HG03025 (cell line): ENCODE measurements at regions not wholly inside any gene's neighbourhood (a gene's known extent, or its start where the extent isn't known, plus 50 kb on each side); places are given as distances from the start of the nearest gene placed in this dataset.
"Not testable (repeated sequence)": the region's sequence is repeated elsewhere in the genome, so short reads cannot be mapped to it uniquely, and the experiment has no call there.

Experiments used
- ATAC-seq: cut with Tn5 transposase; IDR thresholded peaks from one replicate; pipeline ENCODE4 v1.9.1; 2021; ENCODE audit warnings: mild to moderate bottlenecking, moderate library complexity; ENCODE audit not compliant: unreplicated experiment, low FRiP score

DNA sequence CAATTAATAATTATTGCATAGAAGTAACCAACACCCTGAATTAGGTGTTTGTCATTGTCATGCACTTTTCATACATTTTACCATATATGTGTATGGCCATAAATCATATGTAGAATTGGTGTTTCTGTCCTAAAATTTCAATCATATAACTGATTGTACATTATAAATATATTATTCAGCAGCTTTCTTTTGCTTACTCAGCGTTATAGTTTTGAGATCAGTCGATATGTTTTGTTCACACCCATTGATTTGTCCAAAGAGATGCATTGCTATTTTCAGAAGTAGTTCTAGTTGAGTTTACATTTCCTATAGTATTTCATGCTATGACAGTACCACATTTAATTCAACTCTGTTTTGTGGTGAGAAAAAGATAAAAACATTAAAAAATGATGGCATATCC, 50.5 kb upstream of the PARP4 start:
- ATAC-seq = no peak

- ATAC-seq = not testable (repeated sequence)
These were observed 51.4 kb upstream of the PARP4 start for GRCh38 chr13:24563971-24564370.

- ATAC-seq = no peak
These were observed 52.3 kb upstream of the PARP4 start for GRCh38 chr13:24564881-24565280.

DNA sequence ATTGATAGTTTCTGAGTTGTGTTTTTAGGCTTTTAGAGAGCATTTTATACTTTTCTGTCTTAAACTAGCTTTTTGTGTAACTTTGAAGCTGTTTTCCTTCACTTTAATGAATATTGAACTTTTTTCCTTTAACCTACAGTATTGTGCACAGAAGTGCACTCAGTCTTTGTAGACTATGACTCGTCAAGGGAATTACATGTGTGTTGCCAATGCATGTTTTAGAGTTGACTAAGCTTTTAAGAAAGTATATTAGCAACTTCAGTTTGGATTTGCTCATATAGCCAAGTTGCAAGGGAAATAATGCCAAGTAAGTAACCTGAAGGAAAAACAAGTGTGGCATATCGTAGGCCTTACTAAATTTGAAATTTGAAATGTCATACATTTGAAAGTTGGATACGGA, 55.0 kb upstream of the PARP4 start:
- ATAC-seq = not testable (repeated sequence)

- no peak for ATAC-seq
These were observed 62.3 kb upstream of the PARP4 start for GRCh38 chr13:24574847-24575246.

DNA sequence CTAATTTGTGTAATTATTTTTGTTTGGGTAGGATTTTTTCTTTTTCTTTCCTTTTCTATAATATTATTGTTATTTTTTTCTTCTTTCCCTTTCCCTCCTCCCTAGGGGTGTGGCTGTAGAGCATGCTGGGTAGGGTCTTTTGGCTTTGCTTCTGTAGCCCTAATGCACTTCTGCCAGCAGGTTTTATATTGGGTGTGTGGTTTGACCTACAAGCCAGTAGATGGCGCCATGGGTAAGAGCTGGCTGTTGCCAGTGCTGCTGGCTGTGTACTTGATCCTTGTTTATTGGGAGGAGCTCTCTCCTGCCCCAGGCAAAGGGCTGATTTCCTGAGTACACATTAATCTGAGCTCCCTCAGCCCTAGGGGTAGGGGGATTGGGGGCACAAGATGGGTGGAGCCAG, 67.7 kb upstream of the PARP4 start:
- ATAC-seq = not testable (repeated sequence)

DNA sequence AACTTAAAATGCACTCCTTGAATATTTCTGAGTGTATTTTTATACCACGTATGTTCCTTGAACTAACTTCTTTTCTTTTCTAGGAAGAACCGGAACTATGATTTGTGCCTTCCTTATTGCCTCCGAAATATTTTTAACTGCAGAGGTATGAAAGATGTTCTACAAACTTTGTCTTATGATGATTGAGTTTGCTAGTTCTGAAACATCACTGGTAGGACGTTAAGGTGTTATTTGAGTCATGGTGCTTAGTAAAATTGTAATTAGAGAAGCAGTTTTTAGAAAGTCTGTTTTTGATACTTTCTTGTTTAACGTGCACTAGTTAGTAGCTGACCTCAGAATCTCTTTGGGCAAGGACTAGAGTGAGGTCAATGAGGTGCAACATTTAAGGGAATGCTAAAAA, 69.0 kb upstream of the PARP4 start:
- ATAC-seq = not testable (repeated sequence)

- ATAC-seq = not testable (repeated sequence)
These were observed 79.1 kb upstream of the PARP4 start for GRCh38 chr13:24591697-24592096.

DNA sequence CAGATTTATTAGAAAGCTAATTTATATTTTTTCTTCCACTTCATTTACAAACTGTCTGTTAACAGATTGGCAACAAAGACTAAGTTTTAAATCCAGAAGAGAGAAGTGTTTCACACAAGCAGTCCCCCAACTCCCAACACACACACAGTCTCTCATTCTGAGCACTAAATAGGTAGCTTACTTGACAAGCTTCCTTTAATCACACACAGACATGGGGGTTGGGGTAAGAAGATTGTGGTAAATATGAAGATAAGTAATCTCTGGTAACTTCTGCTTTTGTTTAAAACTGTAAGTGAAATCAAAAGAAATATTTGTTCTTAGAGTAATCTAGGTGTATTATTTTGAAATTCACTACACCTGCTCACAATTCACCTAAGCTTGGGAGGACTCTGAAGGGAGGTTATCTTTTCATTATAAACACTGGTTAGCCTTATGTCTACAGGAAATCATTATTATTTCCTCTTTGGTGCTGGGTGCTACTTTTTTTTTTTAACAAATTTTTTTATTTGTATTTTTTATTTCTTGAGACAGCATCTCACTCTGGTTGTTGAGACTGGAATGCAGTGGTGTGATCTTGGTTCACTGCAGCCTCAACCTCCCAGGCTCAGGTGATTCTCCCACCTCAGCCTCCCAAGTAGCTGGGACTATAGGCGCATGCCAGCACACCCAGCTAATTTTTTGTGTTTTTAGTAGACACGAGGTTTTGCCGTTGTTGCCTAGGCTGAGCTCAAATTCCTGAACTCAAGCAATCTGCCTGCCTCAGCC, 82.1 kb upstream of the ATP12A start:
- ATAC-seq = not testable (repeated sequence)

GRCh38 chr13:24599019-24599791, 81.0 kb upstream of the ATP12A start:
- ATAC-seq = not testable (repeated sequence)

DNA sequence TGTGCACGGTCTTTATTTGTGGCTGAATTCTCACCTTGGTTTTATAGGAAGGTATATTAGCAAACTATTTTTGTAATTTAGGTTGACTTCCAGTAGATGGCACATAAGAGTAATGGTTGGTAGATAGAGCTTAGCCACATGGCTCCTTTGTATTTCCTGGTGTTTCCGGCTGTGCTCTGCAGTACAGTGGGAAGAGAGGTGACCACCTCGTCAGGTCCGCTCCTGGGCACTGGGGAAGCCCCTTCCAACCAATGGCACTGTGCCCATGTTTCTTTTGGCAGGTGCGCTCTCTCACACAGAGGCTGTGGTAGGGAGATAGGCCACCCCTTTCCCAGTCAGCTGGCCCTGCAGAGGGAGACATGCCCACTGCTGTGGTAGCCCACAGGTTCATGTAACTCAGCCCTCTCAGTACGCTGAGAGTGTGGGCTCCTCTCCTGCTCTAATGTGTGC, 74.3 kb upstream of the ATP12A start:
- ATAC-seq = no peak

DNA sequence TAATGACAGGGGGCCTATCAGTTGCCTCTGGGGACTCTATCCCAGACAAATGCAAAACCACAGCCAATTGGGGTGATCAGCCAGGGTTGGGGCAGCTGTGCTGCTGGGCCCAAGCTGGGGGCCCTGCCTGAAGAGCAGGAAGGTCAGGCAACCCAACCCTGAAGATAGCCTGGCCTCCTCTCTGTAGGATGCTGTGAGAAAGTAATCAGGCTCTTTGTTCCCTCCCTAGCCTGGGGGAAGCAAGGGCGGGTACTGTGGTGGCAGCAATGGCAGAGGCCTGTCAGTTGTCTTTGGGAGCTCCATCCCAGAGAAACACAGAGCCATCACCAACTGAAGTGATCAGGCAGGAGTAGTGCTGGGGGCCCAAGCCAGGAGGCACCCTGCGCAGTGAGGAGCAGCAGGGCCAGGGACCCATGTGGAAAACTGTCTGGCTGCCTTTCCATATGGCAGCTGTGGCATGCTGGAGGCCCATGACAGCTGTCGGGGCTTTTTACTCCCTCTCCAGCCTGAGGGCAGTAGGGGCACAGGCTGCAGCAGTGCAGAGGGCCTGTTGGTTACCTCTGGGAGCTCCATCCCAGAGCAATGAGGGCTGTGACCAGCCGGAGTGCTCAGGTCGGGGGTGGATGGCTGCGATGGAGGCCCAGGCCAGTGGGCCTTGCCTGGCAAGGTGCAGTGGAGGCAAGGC, 73.6 kb upstream of the ATP12A start:
- ATAC-seq = no peak

DNA sequence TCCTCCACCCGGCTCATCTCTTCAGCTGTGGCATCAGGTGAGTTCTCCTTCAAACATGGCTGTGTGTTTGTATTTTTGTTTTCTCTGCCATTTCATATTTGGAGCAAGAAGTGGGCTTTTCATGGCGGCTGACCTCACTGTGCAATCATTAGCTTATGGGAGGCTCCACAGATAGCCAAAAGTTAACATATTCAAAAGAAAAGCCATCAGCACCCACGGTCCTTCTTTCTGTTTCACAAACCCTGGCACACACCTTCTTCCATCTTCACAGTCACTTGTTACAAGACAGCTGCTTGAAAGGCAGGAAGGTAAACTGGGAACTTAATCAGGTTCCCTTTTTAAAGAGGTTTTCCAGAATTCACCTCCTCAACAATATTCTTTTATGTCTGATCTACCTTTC, 69.3 kb upstream of the ATP12A start:
- ATAC-seq = no peak

DNA sequence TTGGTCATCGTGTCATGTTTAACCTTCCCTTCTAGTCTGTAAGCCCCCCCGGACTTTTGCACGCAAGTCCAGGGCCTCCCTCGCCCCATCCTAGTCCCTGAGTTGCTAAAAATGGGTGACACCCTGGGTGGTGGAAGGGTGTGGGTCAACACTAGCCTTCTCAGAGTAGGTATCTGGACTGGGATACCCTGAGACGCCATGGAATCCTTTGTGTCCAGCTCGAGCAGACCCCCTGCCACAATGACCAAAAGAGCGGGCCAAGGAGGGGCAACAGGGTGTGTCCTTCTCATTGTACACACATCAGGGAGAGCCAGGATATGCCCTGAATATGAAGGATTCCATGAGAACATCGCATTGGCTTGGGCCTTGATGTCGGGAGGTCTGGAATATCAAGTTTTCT, 67.5 kb upstream of the ATP12A start:
- no peak for ATAC-seq

GRCh38 chr13:24613128-24613527, 67.1 kb upstream of the ATP12A start:
- no peak for ATAC-seq

DNA sequence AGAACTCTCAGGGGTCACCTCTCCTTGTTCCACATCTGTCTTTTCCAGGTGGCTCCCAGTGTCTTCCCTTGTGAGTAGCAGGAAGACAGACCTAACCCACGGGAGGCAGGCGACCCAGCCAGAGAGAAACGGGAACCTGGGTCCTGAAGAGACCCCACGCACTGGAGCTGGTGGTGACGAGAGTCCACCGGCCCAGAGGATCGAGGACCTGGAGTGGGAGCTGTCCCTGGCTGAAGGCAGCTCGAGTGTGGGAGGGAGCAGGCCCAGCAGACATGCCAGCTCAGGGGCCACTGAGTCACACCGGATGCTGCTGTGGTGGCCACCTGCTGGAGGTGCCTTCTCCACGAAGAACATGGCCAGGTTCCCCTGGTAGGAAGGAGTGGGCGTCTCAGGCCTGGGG, 66.5 kb upstream of the ATP12A start:
- no peak for ATAC-seq

GRCh38 chr13:24614306-24615080, 65.7 kb upstream of the ATP12A start:
- no peak for ATAC-seq

- no peak for ATAC-seq
These were observed 65.1 kb upstream of the ATP12A start for GRCh38 chr13:24615114-24615513.

- ATAC-seq = no peak
These were observed 64.2 kb upstream of the ATP12A start for GRCh38 chr13:24615911-24616472.

- ATAC-seq = no peak
These were observed 63.7 kb upstream of the ATP12A start for GRCh38 chr13:24616514-24616913.
